GM21825 (cell line): ENCODE measurements at regions not wholly inside any gene's neighbourhood (a gene's known extent, or its start where the extent isn't known, plus 50 kb on each side); places are given as distances from the start of the nearest gene placed in this dataset.
A peak's percentile ranks its signal among the peaks of the same experiment; 100 is the strongest.

Experiments
- ATAC-seq: cut with Tn5 transposase; IDR thresholded peaks from one replicate; pipeline ENCODE4 v1.9.1; 2021; ENCODE audit warnings: mild to moderate bottlenecking, moderate library complexity; ENCODE audit not compliant: unreplicated experiment

GRCh38 chr3:72153477-72154314 is 368.7 kb upstream of the PROK2 start:
- ATAC-seq, result no peak

- no peak for ATAC-seq
Observed at GRCh38 chr3:72152551-72153476, 367.9 kb upstream of the PROK2 start.

- no peak for ATAC-seq
Observed at GRCh38 chr3:72151465-72152238, 366.7 kb upstream of the PROK2 start.

GRCh38 chr3:72150634-72151412 is 365.9 kb upstream of the PROK2 start:
- no peak for ATAC-seq

- no peak for ATAC-seq
Observed at GRCh38 chr3:72149645-72150300, 364.8 kb upstream of the PROK2 start.

- ATAC-seq, result no peak
Observed at GRCh38 chr3:72147600-72147999, 362.7 kb upstream of the PROK2 start.

- no peak for ATAC-seq
Observed at GRCh38 chr3:72145506-72146380, 360.8 kb upstream of the PROK2 start.

- ATAC-seq, result peak; percentile 71
Observed at GRCh38 chr3:72144773-72145505, 360.0 kb upstream of the PROK2 start.

GRCh38 chr3:72143966-72144717 is 359.2 kb upstream of the PROK2 start:
- ATAC-seq, result no peak

GRCh38 chr3:72143322-72143721 is 358.4 kb upstream of the PROK2 start:
- ATAC-seq, result no peak

- no peak for ATAC-seq
Observed at GRCh38 chr3:72142028-72142427, 357.1 kb upstream of the PROK2 start.

GRCh38 chr3:72141264-72141663 is 356.3 kb upstream of the PROK2 start:
- no peak for ATAC-seq

- ATAC-seq, result no peak
Observed at GRCh38 chr3:72139316-72139715, 354.4 kb upstream of the PROK2 start.

- no peak for ATAC-seq
Observed at GRCh38 chr3:72137865-72138861, 353.2 kb upstream of the PROK2 start.

GRCh38 chr3:72135636-72136035 is 350.7 kb upstream of the PROK2 start:
- no peak for ATAC-seq

GRCh38 chr3:72134989-72135451 is 350.1 kb upstream of the PROK2 start:
- ATAC-seq, result no peak
